ENCODE measurements at regions not wholly inside any gene's neighbourhood (a gene's known extent, or its start where the extent isn't known, plus 50 kb on each side); places are given as distances from the start of the nearest gene placed in this dataset.
"Not testable (repeated sequence)": the region's sequence is repeated elsewhere in the genome, so short reads cannot be mapped to it uniquely, and the experiment has no call there.

DNA sequence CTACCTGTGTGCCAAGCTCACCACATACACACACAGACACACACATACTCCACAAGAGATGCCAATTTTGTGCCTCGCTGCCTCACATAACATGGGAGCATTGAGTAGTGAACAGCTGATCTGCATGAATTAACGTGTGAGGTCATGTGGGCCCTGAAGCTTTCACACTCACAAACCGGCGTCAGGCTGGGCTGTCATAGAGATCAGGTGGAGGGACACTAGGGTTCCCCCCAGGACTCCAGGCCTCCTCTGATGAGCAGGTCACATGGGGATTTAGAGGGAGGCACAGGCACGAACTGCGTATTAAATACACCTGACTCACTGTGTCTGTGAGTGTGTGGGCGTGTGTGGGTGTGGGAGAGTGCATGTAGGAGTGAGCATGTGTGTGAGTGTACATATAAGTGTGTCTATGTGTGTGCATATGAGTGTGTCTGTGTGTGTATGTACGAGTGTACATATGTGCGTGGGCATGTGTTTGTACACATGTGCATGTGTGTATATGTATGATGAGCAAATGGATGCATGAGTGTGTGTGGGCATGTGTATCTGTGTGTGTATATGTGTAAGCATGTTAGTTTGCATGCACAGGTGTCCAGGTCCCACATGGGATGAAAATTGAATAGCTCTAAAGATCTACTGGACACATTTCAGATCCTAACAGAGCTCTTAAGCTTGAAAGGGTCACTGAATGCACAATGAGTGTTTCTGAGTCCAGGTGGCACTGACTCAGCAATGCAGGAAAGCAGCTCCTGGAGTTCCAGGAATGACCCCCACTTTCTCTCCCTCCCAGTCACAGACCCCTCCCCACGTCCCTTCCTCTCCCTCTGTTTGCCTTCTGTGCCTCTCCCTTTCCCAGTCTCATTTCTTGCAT, 336.6 kb downstream of the PREX1 start:
- no peak for DNase-seq (ENCODE audit: low read depth)

DNA sequence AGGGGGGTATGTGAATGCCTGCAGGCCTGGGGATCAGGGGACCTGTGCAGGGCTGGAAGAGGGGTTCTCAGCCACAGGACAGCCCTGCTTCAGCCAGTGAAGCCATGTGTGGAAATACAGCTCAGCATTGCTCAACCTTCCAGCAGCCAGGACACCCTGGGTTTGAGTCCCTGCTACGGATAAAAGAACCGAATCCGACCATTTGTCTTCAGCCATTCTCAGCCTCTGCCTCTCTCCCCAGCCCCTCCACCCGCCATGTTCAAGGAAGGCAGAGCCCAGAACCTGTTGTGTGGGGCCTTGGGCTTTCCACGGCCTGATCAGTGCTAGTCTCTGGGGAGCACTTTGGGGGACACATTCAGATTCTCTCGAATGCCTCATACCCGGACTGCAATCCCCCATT, 337.5 kb downstream of the PREX1 start:
- not testable (repeated sequence) for DNase-seq (ENCODE audit: low read depth)

DNA sequence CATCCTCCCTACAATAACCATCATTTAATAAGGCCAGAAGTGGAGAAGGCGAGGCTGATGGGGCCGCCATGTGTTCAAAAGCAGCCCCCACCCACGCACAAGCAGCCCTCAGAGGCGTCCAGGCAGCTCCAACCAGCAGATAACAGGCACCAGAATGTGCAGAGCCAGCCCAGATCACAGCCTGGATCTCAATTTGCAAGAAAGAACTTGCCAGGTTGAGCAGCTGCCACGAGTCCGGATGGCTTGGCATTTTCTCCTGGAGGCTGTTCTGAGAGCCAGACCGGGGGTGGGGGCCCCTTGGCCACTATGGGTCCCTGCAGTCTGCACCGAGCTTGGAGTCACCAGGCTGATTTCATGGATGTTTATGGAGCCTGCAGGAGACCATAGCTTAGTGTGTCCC, 338.1 kb downstream of the PREX1 start:
- DNase-seq (ENCODE audit: low read depth): no peak

DNA sequence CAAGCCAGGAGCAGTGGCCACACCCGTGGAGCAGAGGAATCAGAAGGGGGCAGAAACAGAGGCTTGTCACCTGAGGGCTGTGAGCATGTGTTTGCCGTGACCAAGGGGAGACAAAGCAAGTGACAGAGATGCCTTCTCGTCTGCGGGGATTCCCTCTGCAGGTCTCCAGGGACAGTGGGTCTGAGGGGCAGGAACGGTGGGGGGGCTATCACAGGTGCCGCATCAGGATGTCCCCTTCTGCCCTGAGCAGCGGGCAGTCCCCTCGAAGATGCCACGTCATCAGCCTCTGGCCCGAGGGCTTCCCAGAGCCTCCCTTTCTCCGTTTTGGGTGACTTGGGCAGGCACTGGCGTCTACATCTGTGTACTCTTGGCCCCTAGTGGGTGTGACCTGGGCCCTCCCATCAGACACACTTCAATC, 338.7 kb downstream of the PREX1 start:
- DNase-seq (ENCODE audit: low read depth): no peak

DNA sequence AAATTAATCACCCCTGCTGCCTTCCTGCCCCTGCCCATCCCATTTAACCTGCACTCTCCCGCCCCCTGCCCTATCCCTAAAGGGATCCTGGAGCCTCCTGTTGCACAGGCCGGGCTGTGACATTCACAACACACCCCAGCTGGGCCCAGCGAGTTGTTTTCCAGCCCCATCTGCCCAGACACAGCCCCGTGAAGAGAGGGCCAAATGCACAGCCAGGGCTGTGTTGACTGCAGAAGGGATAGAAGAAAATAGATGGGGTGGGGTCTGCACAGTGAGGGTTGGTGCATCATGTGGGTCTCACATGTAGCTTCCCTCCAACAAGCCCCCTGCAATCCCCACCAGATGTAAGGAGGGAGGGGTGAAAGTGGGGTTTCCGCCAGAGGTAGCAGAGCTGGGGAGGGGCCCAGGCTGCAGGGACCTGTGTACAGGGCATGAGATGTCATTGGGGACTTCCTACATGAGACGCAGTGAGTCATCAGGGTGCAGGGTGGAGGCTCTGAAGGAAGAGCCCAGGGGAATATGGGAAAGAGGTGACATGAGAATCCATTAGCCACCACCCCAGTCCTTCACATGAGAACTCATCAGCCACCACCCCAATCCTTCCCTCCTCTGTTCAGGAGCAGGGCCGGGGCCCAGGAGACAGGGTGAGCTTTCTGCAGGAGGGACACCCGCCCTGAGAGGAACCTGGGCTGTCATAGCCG, 339.3 kb downstream of the PREX1 start:
- DNase-seq (ENCODE audit: low read depth): not testable (repeated sequence)

DNA sequence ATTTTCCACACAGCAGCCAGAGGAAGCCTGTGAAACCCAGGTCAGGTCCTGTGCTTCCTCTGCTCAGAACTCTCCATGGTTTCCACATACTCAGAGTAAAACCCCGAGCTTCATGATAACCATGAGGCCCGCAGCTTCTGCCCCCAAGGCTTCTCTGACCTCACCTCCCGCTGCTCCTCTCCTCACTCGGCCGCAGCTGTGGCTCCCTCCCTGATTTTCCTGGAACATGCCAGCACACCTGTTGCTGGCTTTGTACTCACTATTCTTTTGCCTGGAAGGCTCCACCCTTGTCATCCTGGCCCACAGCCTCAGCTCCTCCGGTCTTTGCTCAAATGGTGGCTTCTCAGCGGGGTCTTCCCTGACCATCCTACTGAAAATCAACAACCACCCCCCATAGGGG, 341.7 kb downstream of the PREX1 start:
- no peak for DNase-seq (ENCODE audit: low read depth)

DNA sequence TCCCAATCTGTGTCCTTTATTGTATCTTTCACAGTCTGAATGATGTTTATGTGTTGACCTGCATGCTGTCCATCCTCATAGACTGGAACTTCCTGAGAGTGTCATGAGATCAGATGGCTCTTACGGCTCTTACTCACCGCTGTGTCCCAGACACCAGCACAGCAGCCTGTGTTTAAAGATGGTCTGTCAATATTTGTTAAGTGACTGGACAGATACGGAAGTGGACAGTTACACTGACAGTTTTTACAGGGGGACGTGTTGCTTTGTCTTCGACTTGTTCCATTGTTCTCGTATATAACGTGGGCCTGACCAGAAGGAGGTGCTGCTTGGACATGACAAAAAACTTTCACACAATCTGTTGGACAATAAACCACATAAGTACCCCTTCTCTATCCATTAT, 342.6 kb downstream of the PREX1 start:
- DNase-seq (ENCODE audit: low read depth): not testable (repeated sequence)

DNA sequence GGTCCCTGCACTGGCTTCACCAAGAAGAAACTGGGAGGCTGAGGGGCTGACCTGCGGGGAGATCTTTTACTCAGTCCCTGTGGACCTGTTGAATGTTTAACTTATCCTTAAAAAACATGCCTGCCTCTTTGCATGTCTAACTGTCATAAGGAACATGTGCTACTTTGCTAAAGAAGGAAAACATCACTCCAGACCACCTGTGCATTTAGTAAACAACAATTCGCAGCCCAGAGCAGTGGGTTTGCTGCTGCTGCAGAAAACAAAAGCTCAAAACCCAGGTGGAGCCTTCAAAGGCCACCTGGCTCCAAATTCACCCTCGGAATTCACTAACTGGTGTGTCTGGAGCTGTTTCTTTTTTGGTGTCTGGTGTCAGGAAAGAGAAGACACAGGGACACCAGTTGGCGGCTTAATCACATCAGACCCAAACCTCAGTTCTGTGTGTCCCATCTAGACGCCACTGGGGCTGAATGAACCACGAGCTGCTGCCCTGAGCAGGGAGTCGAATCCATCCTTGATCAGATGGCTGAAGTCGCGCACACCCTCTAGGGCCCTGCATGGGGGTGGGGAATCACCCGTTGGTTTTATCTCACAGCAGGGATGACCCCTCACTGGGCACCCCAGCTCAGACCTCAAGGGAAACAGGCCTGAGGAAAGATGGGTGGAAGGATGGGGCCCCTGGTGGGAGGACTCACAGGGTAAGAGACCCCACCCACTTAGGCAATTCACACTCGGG, 344.3 kb downstream of the PREX1 start:
- no peak for DNase-seq (ENCODE audit: low read depth)

DNA sequence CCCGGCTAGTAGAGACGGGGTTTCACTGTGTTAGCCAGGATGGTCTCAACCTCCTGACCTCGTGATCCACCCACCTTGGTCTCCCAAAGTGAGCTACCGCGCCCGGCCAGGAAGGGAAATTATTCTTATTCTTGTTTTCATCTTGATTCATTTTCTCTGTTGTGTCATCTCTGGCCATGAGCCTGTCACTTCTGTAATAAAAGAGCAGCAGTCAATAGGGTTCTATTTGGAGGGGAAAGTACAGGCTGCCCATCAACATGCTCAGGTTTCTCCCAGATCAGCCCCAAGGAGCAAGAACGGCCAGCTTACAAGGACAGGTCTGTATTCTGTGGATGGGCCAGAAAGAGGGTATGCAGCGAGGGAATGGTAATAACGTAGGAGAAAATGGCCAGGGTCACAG, 345.0 kb downstream of the PREX1 start:
- DNase-seq (ENCODE audit: low read depth): no peak

DNA sequence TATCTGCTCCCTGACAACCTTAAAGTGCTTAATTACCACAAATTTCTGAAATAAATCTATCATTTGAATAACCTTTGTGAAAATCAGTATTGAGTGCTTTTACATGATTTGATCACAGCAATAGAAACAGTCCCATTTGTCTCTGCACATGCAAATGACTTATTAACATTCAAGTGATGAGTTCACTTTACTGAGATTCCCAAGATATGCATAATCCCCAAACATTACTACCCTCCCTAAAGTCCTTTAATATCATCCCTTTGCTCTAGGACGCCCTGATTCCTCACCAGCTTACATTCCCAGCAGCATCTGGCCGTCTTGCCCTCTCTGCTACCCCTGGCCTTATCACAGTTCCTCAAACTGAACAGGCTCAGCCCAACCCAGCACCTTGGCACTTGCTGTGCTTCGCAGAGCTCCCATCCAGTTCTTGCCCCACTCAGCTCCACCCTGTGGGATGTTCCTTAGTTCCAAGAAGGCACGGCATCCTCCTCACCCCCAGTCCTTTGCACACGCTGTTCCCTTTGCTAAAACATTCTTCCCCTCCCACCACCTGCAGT, 347.5 kb downstream of the PREX1 start:
- no peak for DNase-seq (ENCODE audit: low read depth)

DNA sequence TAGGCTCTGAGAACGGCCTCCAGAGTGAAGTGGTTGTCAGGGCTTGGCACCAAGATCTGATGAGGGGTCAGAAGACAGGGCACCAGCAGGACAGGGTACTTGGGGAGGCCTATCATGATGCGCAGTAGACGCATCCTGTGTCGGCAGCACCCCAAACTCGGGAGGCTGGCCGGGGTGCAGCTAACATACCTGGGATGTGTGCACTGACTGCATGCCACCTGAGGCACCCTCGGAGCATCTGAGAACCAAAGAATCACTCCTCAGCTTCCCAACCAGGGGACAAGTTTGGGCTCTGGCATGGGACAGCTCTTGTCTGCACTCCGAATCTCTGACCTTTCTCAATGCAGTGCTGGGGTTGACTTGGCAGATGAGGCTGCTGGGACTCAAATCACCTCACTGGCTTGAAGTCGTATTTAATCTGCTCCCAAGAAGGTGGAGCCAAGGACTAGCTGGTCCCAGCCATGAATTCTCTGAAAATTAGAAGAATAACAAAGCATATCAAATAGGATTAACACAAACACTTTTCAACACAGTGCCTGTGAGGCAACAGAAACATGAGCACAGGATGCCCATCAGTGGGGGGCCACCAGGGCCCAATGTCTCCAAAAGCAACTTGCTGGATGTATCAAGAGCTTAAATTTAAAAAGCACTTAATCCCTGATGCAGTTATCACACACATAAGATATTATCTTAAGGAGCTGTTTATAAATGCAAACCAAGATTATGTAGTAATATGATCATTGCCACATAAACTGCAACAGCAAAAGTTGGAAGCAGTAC, 348.8 kb downstream of the PREX1 start:
- no peak for DNase-seq (ENCODE audit: low read depth)

DNA sequence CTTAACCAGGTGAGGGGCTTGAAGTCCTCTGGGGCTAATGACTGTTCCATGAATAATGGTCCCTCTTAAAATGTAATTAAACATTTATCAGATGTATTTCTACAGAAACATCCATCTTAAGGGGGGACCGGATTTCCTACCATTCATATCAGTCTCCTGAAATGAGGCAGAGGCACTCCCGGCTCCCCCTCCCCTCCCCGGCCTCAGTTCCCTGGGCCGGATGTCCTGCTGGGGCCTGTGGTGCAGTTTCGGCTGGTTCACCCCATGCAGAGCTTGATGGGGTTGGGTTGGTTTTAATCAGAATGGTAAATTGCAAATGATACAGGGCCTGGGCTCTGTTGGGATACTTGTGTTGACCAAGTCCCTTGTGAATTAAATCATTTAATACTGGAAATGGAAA, 349.4 kb downstream of the PREX1 start:
- no peak for DNase-seq (ENCODE audit: low read depth)

DNA sequence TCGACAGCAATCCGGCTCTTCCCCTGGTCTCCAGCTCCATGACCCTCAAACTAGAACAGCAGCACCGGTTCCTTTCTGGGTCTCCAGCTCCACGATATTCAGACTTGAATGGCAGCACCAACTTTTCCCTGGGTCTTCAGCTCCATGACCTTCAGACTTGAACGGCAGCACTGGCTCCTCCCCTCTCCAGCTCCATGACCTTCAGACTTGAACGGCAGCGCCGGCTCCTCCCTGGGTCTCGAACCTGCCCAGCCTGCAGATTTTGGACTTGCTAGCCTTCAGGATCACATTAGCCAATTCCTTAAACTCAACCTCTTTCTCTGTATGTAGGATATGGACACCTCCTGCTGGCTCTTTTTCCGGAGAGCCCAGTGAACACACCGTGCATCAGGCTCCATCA, 350.9 kb downstream of the PREX1 start:
- DNase-seq (ENCODE audit: low read depth): no peak

DNA sequence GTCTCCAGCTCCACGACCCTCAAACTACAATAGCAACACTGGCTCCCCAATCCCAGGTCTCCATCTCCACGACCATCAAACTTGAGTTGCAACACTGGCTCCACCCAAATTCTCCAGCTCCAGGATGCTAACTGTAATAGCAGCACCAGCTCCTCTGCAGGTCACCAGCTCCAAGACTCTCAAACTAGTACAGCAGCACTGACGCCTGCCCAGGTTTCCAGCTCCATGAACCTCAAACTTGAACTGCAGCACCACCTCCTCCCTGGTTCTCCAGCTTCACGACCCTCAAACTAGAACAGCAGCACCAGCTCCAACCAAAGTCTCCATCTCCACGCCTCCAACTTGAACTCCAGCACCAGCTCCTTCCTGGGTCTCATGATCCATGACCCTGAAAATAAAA, 353.8 kb downstream of the PREX1 start:
- DNase-seq (ENCODE audit: low read depth): no peak

DNA sequence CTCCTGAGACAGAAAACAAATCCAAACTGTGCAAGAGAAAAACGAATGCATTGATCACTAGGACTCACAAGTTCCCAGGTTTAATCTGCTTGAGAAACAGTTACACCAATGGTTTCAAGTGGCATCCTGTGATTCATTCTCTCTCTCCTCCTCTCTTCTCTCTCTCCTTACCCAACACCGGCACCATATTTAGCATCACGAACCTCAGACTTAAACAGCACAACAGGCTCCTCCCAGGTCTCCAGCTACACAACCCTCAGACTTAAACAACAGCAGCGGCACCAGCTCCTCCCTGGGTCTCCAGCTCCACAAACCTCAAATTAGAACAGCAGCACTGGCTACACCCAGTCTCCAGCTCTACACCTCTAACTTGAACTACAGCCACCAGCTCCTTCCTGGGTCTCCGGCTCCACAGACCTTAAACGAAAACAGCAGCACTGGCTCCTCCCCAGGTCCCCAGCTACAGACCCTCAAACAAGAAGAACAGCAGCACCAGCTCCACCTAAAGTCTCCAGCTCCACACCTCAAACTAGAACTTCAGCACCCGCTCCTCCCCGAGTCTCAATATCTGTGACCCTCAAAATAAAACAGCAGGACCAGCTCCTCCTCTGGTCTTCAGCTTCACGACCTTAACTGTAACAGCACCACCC, 355.9 kb downstream of the PREX1 start:
- DNase-seq (ENCODE audit: low read depth): no peak

DNA sequence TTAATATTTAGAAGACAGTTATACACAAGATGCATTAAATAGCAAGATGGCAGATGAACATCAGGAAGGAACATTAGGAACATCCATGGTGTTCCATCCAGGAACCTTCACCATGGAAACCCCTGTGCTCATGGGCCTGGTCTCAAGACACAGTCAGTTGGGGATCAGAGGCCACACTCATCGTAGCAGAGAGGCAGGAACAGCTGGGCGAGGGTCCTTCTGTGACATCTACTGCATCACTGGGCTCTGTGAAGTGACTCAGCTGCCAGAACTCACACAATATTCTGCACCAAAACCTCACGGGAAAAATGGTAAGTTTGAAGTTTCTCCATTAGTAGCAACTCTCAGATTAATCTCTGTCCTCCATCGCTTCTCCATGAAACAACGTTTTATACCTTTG, 356.6 kb downstream of the PREX1 start:
- DNase-seq (ENCODE audit: low read depth): no peak

DNA sequence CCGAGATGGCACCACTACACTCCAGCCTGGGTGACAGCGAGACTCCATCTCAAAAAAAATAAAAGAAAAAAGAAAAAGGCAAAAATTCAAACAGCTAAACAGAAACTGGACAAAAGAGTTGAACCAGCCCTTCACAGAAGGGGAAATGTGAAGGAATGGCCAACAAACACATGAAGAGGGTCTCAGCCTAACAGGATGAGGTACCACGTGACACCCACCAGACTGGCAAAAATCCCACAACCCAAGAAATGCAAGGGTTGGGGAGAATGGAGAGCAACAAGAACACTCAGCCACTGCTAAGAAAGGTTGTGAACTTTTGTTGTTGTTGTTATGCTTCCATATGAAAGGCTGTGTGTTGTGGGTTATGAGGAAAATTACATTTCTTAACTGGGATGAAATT, 357.7 kb downstream of the PREX1 start:
- DNase-seq (ENCODE audit: low read depth): no peak

DNA sequence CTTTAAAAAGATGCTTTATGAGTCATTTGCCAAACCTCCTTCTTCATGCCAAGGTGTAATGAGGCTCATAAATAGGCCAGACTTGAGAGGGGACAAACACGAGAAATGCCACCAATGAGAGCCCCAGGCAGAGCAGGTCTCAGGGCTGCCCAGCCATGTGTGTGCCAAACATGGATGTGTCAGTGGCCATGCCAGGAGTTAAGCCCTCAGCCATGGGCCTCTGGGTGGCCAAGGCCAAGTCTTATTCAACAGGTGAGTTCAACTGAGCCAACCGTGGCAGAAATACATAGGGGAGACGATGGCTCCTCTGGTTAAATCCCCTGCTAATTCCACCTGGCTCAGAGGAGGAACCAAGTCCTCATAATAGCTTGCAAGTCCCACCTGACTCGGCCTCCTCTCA, 358.8 kb downstream of the PREX1 start:
- no peak for DNase-seq (ENCODE audit: low read depth)

DNA sequence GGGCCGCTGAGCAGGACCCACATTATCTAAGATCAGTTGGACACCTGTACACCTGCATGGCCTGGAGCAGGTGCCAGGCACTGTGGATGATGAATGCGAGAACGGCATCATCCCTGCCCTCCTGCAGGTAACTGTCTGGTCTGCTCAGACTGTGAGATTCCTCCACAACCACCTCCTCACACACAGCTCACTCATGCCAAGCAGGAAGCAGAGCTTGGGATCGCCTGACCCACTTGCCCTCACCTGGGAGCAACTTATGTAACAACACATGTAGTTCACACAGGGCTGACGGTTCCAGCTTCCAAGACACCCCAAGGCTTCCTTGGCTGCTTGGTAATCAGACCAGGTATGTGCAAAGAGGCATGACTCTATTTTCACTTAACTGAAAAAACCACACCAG, 359.2 kb downstream of the PREX1 start:
- no peak for DNase-seq (ENCODE audit: low read depth)

DNA sequence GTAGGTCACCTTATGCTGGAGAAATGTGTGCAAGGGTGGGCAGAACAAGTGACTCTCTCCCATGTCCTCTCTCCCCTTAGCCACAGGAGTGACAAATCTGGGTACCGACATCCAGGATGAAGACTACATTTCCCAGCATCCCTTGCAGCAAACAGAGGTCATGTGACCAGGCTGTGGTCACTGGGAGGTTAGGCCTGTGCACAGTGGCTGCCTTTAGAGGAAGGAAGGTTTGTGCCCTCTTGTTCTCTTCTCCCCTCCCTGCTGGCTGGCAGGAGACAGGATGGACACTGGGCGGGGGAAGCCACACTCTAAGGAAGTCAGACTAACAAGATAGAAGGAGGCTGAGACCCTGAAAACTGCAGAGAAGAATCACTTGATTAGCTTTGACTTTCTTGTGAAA, 360.2 kb downstream of the PREX1 start:
- DNase-seq (ENCODE audit: low read depth): no peak

DNA sequence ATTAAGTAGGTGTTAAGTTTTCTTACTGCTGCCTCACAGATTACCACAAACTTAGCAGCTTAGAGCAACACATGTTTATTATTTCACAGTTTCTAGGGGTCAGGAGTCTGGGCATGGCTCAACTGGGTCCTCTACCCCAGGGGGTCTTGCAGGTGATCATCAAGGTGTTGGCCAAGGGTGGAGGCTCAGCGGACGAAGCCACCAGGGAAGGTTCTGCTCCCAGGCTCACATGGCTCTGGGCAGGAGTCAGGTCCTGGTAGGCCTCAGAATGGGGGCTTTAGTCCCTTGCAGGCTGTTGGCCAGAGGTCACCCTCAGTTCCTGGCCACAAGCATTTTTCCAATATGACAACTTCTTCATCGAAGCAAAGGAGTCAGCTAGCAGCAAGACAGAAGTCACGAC, 362.5 kb downstream of the PREX1 start:
- no peak for DNase-seq (ENCODE audit: low read depth)
